Sigmoid colon (tissue), 6 donors: ENCODE measurements at regions not wholly inside any gene's neighbourhood (a gene's known extent, or its start where the extent isn't known, plus 50 kb on each side); places are given as distances from the start of the nearest gene placed in this dataset.

Source experiments
- DNase-seq: peaks from one replicate; pipeline ENCODE4 v3.0.0-alpha.2; 2019
- H3K27ac ChIP-seq, 4 donors: fragments of 200-600 bp; sonication (generic); one replicate each; pipeline ENCODE4 v1.5.1; 2016 to 2019; ENCODE audit warnings: mild to moderate bottlenecking in 1 of 4
- H3K27me3 ChIP-seq, 3 donors: fragments of 200-600 bp; sonication (generic); one replicate each; pipeline ENCODE4 v1.5.1; 2019; ENCODE audit warnings: mild to moderate bottlenecking in 1 of 3
- H3K36me3 ChIP-seq, 4 donors: fragments of 200-600 bp; sonication (generic); one replicate each; pipeline ENCODE4 v1.5.1; 2016 to 2019
- H3K4me1 ChIP-seq, 4 donors: fragments of 200-600 bp; sonication (generic); one replicate each; pipeline ENCODE4 v1.5.1; 2017 to 2019
- H3K4me3 ChIP-seq, 4 donors: fragments of 200-600 bp; sonication (generic); one replicate each; pipeline ENCODE4 v1.5.1; 2017 to 2019; ENCODE audit warnings: mild to moderate bottlenecking in 2 of 4, moderate library complexity in 1 of 4
- H3K9me3 ChIP-seq, 4 donors: fragments of 200-600 bp in 3 of 4; sonication (generic) in 3 of 4; one replicate each; pipeline versions ENCODE4 v1.5.1 to v1.6.1; 2013 to 2019
- EP300 ChIP-seq, 4 donors: sonication (generic); formaldehyde crosslinking; IDR thresholded peaks; one replicate each; pipeline ENCODE4 v1.6.1; 2017; ENCODE audit warnings: antibody characterized with exemption in 4 of 4
- POLR2A ChIP-seq, 2 donors: fragments of 450-650 bp; IDR thresholded peaks; one replicate each; pipeline ENCODE4 v1.6.1; 2016; ENCODE audit warnings: antibody characterized with exemption in 2 of 2, mild to moderate bottlenecking in 2 of 2, moderate library complexity in 2 of 2
- POLR2AphosphoS5 ChIP-seq, 4 donors: sonication (generic); formaldehyde crosslinking; IDR thresholded peaks; one replicate each; pipeline ENCODE4 v1.6.1; 2017; ENCODE audit warnings: antibody characterized with exemption in 4 of 4
- WGBS, 2 donors: extraction: QIAGEN DNeasy Blood & Tissue Kit; methylation state at CpG; one replicate each; pipeline ENCODE4 v1.1.7; 2013; 5-methylcytosine and 5-hydroxymethylcytosine counted together
- intact Hi-C: fragments of 100-400 bp; cut with DNase I; formaldehyde crosslinking; loops from one replicate; pipeline ENCODE4 v1.15.1; 2023
- TF ChIP-seq, protein P1 (sequence below), 4 experiments: fragments of 450-650 bp in 3 of 4; fragments of 200-600 bp in 1 of 4; IDR thresholded peaks; one replicate each; pipeline ENCODE4 v1.5.1; 2016 to 2019; ENCODE audit warnings: antibody characterized with exemption in 4 of 4, mild to moderate bottlenecking in 3 of 4, moderate library complexity in 2 of 4
- donor health status: healthy with polysubstance abuse.
- donor health status: healthy.

DNA sequence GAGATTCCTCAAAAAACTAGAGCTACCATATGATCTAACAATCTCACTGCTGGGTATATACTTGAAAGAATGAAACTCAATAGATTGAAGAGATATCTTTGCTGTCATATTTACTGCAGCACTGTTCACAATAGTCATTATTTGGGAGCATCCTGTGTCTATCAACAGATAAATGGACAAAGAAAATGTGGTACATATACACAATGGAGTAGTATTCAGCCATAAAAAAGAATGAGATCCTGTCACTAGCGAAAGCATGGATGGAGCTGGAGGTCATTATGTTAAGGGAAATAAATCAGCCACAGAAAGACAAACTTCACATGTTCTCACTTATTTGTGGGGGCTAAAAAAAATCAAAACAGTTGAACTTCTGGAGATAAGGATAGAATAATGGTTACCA, 505.7 kb upstream of the ARRDC3 start:
- Histone ChIP-seq H3K4me1 (no peaks in the 10 kb centered on the region), H3K36me3 (no peaks in the 10 kb centered on the region), H3K4me3 (no peak overlapping the region), H3K27me3 (no peaks in the 10 kb centered on the region), H3K9me3 (no peaks in the 10 kb centered on the region), H3K27ac (no peak overlapping the region)
- TF ChIP-seq EP300 (IDR thresholded peaks at IDR 0.05): no peak
- TF ChIP-seq, protein P1, sequence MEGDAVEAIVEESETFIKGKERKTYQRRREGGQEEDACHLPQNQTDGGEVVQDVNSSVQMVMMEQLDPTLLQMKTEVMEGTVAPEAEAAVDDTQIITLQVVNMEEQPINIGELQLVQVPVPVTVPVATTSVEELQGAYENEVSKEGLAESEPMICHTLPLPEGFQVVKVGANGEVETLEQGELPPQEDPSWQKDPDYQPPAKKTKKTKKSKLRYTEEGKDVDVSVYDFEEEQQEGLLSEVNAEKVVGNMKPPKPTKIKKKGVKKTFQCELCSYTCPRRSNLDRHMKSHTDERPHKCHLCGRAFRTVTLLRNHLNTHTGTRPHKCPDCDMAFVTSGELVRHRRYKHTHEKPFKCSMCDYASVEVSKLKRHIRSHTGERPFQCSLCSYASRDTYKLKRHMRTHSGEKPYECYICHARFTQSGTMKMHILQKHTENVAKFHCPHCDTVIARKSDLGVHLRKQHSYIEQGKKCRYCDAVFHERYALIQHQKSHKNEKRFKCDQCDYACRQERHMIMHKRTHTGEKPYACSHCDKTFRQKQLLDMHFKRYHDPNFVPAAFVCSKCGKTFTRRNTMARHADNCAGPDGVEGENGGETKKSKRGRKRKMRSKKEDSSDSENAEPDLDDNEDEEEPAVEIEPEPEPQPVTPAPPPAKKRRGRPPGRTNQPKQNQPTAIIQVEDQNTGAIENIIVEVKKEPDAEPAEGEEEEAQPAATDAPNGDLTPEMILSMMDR (IDR thresholded peaks at IDR 0.05): no peak
- no peak for TF ChIP-seq POLR2AphosphoS5 (IDR thresholded peaks at IDR 0.05)
- DNase-seq: no peak
- intact Hi-C loops: no loop called here
- WGBS, 2 donors: 90% methylated on average over 1 of the region's 1 CpG

DNA sequence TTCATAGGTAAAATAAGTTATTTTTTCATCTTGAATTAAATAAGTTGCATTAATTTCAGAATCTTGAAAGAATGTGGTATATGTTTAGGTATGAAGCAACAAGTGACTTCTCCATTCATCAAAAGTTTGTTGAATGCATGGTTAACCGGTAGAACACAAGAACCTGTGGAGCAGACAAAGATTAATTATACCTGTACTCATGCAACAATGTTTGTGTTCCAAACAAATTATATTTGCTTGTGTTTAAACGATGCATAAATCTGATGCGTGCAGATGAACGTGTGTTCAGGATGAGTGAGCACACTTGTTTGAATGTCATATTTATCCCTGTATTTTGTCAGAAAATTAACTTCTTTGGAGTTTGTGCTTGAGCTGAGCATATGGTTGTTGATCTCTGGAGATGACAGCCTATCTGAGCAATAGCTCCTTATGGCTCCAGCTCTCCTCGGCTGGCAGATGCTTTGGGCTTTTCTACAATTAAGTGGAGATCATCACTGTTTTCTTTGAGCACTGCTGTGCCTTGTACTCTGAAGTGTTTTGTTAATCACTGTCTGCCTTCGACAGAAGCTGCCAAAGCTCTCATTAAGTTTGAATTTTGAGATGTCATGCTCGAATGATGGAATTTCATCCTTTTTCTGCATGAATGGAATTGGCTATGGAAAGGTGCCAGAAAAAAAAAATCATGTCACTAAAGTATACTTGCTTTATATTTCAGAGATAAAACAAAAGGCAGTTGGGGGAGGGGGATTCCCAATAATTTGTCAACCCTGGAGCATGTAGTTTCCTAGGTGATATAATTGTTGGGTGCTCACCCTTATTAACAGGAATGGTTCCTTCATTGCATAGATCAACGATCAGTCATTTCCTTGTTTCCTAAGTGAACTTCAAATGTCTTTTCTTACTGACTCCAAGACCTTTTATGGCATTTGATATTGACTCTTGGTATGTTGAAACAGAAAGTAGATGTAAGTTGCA, 502.5 kb upstream of the ARRDC3 start:
- Histone ChIP-seq H3K36me3 (no peaks in the 10 kb centered on the region), H3K27ac (no peak overlapping the region), H3K4me1 (no peaks in the 10 kb centered on the region), H3K9me3 (no peaks in the 10 kb centered on the region), H3K27me3 (no peaks in the 10 kb centered on the region), H3K4me3 (no peak overlapping the region)
- intact Hi-C loops: no loop called here
- TF ChIP-seq POLR2A (IDR thresholded peaks at IDR 0.05): no peak
- no peak for TF ChIP-seq POLR2AphosphoS5 (IDR thresholded peaks at IDR 0.05)
- no peak for TF ChIP-seq EP300 (IDR thresholded peaks at IDR 0.05)
- TF ChIP-seq, protein P1 (IDR thresholded peaks at IDR 0.05): no peak
- DNase-seq: no peak
- 38 to 58% methylated on average over 8 of the region's 8 CpGs for WGBS, 2 donors

- intact Hi-C loops: no loop called here
- WGBS, 2 donors: 60 to 82% methylated on average over 1 of the region's 1 CpG
Observed at GRCh38 chr5:91884036-91884435, 500.9 kb upstream of the ARRDC3 start.

DNA sequence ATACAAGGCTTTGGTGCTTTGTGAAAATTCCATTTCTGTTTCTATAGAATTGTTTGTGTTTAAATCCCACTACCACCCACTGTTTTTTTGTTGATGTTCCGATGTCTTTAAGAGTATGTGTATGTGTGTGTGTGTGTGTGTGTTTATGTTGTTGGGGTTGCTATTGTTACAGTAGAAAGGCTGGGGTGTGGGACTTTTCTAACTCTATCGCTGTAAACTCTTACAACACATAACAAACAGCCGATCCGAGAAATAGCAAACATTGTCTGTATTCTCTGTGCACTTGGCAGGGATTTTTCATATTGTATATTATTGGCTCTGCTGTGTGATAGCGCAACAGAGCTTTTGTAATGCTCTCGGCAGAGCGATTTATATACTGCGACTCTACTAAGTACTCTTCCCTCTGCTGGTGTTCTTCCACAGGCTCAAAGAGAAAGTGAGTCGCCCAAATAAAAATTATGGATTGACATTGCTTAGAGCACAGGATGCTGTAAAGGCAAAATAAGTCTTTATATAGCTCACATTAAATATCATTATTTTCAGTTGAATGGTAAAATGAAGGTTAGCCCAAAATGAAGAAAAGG, 492.2 kb upstream of the ARRDC3 start:
- Histone ChIP-seq H3K4me3 (no peak overlapping the region), H3K4me1 (no peaks in the 10 kb centered on the region), H3K9me3 (no peaks in the 10 kb centered on the region), H3K36me3 (no peaks in the 10 kb centered on the region), H3K27me3 (no peaks in the 10 kb centered on the region), H3K27ac (no peak overlapping the region)
- 58 to 71% methylated on average over 9 of the region's 9 CpGs for WGBS, 2 donors
- TF ChIP-seq EP300 (IDR thresholded peaks at IDR 0.05) (no peak), POLR2A (IDR thresholded peaks at IDR 0.05) (no peak), POLR2AphosphoS5 (IDR thresholded peaks at IDR 0.05) (no peak)
- TF ChIP-seq, protein P1 (IDR thresholded peaks at IDR 0.05): no peak
- no peak for DNase-seq
- intact Hi-C loops: no loop called here

More at GRCh38 chr5:91884036-91884435, 500.9 kb upstream of the ARRDC3 start:
- H3K36me3 ChIP-seq: no peaks in the 10 kb centered on the region
- TF ChIP-seq EP300 (IDR thresholded peaks at IDR 0.05) (no peak), POLR2A (IDR thresholded peaks at IDR 0.05) (no peak), POLR2AphosphoS5 (IDR thresholded peaks at IDR 0.05) (no peak)
- TF ChIP-seq, protein P1 (IDR thresholded peaks at IDR 0.05): no peak
- H3K4me1 ChIP-seq: no peaks in the 10 kb centered on the region
- H3K9me3 ChIP-seq: no peaks in the 10 kb centered on the region
- DNase-seq: no peak
- H3K4me3 ChIP-seq: no peak overlapping the region
- no peaks in the 10 kb centered on the region for H3K27me3 ChIP-seq
- no peak overlapping the region for H3K27ac ChIP-seq
